Fibroblast of the conjunctiva (primary cell): ENCODE measurements at regions not wholly inside any gene's neighbourhood (a gene's known extent, or its start where the extent isn't known, plus 50 kb on each side); places are given as distances from the start of the nearest gene placed in this dataset.

Source experiments
- DNase-seq: peaks from one replicate; pipeline ENCODE4 v3.0.0-alpha.2; 2010; ENCODE audit warnings: low read depth

DNA sequence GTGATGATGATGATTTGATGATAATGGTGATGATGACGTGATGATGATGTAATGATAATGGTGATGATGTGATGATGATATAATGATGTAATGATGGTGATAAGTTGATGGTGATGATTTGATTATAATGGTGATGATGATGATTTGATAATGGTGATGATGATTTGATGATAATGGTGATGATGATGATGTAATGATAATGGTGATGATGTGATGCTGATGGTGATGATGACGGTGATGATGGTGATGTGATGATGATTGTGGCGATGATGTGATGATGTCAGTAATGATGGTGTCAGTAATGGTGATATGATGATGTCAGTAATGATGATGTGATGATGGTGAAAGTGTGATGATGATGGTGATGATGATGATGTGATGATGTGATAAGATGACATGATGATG lies 613.4 kb downstream of the AACS start:
- DNase-seq: no peak

DNA sequence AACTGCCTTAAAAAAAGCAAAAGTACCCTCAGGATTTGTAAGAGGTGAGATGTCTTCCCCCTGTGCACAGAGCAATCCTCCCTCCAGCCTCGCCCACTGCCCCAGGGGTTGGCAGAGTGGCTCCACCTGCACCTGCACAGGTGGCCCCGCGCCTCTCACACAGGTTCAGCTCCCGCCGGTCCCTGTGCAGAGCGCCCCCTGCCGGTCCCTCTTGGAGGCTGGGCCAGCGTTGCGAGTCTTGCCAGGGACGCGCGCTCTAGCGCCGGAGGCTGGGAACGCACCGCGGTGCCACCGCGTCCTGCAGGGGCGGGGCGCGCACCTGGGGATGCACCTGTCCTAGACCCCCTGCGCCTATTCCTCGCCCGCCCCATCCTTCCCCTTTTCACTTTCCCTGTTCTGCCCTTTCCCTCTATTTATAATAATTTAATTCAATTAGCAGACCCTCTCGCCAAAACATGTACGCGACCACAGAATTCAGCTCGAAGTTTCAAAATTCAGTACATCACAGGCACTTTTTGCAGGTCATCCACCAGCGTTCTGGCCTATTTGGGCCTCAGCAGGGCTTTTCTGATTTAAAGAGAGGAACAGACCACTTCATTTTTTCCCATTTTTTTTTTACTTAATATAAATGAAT lies 618.6 kb downstream of the AACS start:
- DNase-seq: no peak

DNA sequence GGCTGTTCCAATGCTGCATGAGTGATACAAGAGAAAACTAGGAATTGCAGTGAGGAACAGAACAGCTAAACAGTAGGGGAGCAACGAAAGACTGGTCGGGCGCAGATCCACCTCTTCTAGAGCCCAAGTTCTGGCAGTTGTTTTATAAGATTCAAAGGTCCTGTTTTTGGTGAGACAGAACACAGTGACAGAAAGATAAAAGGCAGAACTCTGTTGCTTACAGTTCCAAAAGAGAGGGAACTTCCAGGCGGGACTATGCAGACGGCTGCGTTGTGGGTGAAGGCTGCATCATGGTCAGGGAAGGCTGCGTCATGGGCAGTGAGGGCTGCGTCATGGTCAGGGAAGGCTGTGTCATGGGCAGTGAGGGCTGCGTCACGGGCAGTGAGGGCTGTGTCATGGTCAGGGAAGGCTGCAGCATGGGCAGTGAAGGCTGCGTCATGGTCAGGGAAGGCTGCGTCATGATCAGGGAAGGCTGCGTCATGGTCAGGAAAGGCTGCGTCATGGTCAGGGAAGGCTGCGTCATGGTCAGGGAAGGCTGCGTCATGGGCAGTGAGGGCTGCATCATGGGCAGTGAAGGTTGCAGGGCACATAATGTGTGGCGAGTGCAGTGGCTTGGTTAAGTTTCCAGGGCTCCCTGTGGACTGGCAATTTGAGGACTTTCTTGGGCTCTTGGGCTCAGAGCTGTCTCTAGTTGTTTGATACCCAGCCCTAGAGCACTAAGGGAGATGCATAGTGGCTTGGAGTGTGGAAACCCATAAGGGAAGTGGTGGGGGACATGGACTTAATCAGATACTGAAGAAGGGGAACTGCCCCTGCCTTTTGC lies 619.9 kb downstream of the AACS start:
- DNase-seq: no peak

DNA sequence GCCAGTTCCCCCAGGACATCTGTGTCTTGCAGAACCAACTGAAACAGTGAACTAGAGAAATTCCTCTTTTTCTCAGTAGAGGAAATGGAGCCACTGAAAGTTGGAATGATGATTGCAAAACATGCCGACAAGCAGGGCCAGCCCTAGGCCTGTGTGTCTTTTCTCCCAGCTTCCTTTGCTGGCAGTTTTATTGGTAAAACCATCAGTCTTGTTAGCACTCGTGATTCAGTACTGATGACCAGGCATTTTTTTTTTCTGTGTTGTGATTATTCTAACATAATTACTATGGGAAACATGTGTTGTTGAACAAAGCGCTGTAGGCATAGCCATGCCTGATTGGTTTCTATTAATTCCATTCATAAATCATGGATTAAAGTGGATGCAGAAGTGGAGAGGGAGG lies 620.7 kb downstream of the AACS start:
- DNase-seq: no peak

DNA sequence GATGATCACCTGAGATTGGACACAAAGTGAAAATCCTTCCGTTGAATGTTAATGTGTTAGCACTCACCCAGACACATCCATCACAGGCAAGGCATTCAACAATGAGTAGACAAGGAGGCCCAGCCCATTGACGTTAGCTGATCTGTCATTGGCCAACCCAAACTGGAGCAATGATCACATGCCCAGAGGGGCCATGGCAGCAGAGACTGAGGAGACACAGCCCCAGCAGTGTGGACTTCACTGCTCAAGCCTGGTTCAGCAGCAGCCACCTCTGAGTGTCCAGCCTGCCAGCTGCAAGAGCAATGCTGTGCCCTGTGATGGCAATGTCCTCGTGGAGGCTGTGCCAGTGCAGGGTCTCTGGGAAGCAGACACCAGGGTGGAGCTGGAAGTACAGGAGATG lies 622.2 kb downstream of the AACS start:
- DNase-seq: no peak

DNA sequence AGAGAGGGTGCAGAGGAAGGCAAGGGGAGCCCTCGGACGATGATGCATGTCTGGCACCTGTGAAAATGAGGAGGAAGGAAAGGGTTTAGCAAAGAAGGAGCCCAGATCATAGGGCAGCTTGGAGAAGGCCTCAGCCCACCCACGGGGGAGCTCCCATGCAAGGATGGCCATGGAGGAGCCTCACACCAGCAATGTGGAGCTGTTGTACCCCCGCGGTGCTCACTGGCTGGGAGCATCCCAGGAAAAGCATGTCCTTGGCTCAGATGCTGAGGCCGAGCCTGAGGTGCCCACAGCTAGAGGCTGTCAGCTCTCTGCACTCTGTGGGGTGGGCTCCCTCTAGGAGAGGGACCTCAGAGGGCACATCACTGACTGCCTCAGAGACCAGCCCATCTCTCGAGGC lies 622.6 kb downstream of the AACS start:
- no peak for DNase-seq

DNA sequence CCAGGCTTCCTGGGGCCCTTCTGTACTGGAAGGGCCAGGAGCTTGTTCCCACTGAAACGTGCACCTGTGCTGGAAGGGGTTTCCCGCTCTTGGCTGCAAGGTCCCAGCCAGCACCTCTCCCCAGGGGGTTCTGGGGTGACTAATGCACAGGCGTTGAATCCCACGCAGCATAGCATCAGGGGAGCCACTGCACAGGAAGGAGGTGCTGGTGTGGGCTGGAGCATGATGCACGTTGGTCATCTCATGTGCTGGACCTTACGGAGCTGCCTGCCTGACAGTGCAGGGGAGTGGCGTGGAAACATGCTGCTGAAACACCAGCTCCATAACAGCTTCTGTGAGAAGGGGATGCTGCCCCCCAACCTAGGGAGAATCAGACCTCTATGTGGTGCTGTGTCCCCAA lies 623.0 kb downstream of the AACS start:
- no peak for DNase-seq

DNA sequence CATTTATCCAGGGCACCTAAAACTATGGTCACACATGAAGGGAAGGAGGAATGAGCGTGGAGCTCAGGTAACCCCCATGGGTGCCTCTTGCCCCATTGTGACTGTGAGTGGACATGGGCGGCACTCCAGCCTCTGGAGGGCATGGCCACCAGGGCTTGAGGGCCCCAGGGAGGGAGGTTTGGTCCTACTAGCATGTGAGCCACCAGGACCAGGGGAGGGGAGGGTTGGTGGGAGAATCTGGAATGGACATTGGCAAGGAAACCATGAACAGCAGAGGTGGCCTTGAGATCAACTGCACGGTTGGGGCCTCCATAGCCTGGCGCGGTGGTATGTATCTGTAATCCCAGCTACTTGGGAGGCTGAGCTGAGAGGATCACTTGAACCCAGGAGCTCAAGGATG lies 623.6 kb downstream of the AACS start:
- no peak for DNase-seq

DNA sequence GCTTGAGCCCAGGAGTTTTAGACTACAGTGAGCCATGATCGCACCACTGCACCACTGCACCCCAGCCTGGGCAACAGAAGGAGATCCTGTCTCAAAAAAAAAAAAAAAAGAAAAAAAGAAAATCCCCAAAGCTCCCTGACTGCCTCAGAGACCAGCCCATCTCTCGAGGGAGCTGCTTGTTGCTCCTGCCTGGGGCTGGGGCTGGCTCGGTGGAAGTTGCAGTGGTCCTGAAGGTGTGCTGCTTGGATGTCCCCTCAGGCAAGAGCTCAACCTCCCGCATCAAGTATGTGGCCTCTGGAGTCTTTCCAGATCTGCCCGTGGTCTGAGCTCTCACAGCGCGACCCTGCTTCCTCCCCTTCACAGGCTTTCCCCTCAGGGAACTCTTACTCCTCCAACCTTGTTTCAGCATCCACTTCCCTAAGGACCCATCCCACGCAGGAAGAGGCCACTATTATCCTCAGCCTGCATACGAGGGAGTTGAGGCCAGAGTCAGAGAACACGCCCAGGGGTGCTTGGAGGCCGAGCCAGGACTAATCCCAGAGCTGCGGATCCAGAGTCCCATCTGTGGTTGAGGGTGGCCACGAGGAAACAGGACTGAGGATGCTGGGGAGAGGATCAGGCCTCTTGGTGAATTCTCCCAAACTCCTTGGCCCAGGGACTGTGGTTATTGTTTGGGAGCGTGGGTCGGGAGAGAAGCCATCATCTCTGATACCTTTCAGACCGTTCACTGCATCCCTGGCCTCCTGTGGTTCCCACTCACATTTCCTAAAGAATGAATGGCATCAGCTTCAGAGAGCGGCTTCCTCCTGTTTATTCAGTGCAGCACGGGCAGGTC lies 624.6 kb downstream of the AACS start:
- DNase-seq: no peak

DNA sequence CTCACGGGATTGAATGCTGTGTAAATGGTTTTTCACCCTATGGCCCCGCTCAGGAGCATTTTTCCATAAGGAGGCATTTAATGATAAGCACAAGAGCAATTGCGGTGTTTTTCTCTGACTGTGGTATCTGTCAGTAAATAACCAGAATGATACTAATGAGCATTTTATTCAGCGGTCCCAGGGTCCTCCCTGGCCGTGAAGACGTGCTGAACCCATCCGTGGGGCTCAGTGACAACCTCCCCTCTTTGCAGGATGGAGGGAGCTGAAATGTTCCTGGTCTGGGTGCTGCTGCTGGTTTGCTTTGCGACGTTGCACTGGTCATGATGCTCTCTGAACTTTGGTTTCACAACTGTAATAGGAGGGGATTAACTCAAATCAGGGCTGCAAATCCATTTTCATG lies 625.6 kb downstream of the AACS start:
- DNase-seq: no peak

DNA sequence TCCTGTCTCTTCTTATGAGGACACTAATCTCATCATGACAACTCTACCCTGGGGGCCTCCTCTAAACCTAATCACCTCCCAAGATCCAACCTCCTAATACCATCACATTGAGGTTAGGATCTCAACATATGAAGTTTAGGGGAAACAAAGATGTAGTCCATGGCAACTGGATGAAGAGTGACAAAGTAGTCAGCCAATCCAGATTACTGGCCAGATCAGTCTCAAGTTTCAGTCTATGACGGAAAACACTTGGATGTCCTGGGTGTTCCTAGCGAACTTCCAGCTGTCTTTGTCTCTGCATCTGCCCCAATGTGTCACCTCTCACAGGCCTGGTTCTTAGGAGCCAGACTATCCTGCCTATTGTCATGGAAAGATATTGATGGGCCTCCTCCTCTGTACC lies 630.8 kb downstream of the AACS start:
- no peak for DNase-seq

DNA sequence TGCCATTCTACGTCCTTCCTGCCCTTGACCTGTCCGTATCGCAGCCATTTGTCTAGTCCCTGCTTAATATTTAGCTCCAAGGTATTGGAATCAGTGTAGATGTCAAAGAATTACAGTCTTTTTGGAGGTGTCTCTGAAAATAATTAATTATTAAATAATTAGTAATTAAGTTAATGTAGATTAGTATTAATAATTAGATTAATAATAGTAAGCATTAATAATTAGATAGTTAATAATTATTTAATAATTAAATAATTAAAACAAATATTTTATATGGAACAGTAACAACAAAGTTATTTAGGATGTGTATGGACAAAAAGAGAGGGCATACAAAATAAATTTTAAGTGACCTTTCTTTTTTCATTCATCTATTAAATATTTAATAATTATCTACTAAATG lies 639.6 kb downstream of the AACS start:
- DNase-seq: no peak

DNA sequence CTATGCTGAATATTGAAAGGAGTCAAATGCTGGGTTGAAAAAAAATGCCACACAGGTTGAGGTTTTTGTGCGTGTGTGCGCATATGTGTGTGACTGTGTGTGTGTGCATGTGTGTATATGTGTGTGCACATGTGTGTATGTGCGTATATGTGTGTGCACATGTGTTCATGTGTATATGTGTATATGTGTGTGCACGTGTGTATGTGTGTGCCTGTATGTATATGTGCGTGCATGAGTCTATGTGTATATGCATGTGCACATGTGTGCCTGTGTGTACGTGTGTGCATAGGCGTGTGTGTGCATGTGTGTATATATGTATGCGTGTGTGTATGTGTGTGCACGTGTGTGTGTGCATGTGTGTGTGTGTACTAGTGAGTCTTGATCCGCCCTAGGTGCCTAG lies 655.7 kb downstream of the AACS start:
- no peak for DNase-seq

DNA sequence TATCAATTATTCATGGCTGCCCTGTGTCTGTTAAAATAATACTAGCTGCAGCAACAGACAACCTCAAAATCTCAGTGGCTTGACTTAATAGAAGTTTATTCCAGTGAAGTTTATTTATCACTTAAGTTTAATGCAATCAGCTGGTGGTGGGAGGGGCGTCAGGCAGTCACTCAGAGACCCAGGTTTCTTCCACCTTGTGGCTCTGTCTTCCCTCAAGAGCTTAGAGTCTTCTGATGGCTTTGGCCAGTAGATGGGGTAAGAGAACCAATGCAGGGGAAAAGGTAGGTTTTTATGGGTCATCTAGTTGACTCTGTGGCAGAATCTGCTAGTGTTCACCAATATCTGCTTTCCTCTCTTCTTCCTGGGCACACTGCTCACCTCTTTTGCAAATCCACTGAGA lies 668.9 kb downstream of the AACS start:
- DNase-seq: no peak

DNA sequence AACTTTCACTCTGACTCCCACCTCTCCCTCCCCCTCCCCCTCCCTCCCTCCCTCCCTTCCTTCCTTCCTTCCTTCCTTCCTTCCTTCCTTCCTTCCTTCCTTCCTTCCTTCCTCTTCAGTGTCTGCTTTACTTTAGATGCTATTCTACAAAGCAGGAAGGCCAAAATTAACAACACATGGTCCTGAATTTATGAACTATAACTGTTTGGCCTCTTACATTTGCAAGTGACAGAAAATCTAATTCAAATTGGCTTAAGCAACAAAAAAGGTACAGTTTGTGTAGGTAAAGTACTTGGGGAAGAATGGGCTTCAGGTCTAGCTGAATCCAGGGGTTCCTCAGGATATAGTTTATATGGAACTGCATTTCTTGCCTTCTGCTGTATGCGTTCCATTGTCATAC lies 673.0 kb downstream of the AACS start:
- DNase-seq: no peak

DNA sequence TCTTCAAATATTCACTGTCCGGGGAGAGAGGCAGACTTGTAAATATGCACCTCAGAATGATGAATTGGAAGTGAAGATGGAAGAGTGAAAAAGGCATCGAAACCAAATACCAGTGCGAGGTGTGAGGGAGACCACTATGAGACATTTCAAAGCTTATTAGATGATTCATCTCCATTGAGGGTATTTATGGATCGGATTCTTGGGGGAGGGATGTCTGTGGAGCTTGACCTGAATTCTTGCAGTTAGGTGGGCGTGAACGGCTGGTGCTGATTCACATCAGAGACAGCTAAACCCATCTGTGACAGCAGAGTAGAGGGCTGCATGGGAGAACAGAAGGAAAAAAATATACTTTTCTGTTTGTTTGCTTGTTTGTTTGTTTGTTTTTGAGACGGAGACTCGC lies 677.2 kb downstream of the AACS start:
- DNase-seq: no peak

DNA sequence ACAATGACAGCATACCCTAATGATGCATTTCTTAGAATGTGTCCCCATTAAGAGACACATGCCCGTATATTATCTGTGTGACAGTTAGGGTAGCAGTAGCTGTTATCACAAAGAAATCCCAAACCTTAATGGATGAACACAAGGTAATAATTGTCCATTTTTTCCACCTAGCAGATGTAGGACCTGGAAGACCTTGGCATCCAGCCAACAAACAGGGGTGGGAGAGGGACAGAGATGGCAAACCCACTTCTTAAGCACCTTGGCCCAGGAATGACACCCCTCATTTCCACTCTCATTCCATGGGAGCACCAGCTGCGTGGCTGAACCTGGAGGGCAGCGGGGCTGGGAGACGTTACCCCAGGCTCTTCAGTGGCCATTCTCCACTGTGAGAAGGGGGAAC lies 679.0 kb downstream of the AACS start:
- DNase-seq: no peak

DNA sequence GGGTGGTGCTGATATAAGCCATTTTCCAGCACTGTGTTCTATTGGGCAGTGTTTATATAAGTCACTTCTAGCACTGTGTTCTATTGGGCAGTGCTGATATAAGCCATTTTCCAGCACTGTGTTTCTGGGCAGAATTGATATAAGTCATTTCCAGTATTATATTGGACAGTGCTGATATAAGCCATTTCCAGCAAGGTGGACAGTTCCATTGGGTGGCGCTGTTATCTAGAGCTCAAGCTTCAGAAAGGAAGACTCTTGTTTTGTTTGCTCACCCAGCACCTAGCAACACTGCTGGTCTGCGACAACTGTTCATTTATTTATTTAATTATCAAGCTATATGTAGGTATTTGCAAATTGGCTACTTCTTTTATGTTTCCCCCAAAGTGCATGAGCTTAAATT lies 690.3 kb downstream of the AACS start:
- DNase-seq: no peak

DNA sequence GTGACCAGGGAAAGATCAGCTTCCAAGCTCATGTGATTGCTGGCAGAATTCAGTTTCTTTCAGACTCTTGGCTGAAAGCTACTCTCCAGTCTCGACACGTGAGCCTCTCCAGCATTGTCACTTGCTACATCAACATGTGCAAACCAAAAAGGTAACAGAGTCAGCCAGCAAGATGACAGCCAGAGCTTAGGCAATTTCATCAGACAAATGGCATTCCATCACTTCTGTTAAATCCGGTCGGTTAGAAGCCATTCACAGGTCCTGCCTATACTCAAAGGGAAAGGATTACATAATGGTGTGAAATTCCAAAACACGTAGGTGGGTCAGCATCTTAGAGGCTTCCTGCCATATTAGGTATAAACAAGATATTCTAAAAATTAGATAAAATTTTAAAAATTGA lies 700.9 kb downstream of the AACS start:
- DNase-seq: no peak

DNA sequence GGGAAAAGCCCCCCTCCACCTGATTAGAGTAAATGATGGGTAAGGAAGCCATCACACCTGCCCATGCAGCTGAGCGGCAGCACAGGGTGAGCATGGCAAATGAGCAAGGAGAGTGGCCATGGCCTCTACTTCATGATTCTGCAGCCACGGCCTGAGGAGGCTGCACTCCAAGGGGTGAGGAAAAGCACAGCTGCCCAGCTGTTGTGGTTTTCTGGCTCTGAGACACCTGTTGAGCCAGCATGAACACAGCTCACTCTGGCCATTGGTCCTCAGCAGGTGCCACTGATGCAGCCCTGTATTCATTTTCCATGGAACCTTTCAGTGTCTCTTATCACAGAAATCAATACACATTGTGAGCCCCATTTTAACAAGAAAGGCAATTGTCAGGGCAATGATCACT lies 707.2 kb downstream of the AACS start:
- no peak for DNase-seq

DNA sequence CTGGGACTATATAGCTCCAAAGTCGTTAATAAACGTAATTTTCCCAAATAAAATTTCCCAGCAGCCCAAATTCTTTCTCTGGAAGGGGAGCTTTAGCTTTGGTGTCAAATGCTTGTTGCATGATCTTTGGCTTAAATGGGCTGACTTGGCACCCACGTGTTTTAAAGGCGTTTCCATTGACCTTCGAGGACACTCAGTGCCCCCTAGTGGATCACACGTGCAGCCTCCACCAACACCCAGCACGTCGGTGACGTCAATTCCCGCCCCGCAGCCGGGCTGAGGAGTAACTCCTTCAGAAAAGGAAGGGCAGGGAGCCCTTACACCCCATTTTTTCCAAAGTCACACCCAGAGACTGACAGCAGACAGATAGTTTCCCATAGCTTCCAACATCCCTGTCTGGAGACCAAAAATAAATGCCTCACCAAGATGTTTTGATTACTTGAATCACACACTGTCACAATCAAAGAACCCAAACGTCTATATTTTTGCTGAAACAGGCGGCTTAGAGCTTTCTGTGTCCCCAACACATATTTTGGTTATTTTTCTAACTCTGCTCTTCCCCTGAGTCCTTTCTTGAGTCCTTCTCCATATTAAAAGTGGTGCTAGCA lies 707.9 kb downstream of the AACS start:
- DNase-seq: no peak

DNA sequence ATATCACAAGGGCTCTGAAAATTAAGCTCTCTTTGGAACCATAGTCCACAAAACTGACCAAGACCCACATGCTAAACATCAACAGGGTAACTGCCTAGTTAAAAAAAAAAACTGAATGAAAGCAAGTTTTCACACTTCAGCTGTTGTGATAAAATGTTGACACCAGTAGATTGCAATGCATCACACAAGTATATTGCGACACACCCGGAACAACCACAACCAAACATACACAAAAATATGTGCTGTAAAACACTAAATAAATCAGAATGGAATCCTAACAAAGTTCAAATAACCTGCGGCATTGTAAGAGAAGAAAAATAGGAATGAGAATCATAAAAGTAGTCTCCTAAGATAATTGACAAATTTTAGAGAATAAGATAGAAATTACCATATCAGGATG lies 710.3 kb downstream of the AACS start:
- no peak for DNase-seq

DNA sequence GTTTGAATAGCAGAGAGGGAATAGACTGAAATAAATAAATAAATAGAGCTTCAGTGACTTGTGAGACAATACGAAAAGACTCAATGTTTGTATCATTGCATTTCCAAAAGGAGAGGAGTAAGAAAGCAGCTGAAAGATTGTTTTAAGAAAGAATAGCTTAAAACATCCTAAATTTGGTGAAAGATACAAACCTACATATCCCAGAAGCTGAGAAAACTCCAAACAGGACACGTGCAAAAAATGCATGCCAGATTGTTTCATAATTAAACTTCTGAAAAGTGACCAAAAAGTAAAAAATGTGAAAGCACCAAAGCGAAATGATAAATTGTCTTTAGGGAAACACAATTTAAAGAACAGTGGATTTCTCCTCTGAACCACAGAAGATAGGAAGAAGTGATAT lies 711.0 kb downstream of the AACS start:
- no peak for DNase-seq
